DOHH2 (cell line): ENCODE measurements at regions not wholly inside any gene's neighbourhood (a gene's known extent, or its start where the extent isn't known, plus 50 kb on each side); places are given as distances from the start of the nearest gene placed in this dataset.

Source experiments
- H3F3A ChIP-seq: fragments of 200-600 bp; sonication (generic), shearing (Covaris generic); 2 replicates; pipeline ENCODE4 v1.6.0; 2016; ENCODE audit warnings: antibody characterized with exemption, mild to moderate bottlenecking; ENCODE audit not compliant: control insufficient read depth, insufficient read depth
- H3K27ac ChIP-seq: fragments of 200-600 bp; sonication (generic); 2 replicates; pipeline ENCODE4 v1.5.1; 2014; ENCODE audit warnings: low read depth, mild to moderate bottlenecking, low read length, moderate library complexity
- H3K27me3 ChIP-seq: fragments of 200-600 bp; sonication (generic); 2 replicates; pipeline ENCODE4 v1.6.1; 2014; ENCODE audit warnings: mild to moderate bottlenecking, low read length, mixed read lengths; ENCODE audit not compliant: control insufficient read depth
- H3K36me3 ChIP-seq: fragments of 200-600 bp; sonication (generic); 2 replicates; pipeline ENCODE4 v1.6.1; 2014; ENCODE audit warnings: mild to moderate bottlenecking, low read length, moderate library complexity, mixed read lengths; ENCODE audit not compliant: control insufficient read depth
- H3K4me1 ChIP-seq: fragments of 200-600 bp; sonication (generic); 2 replicates; pipeline ENCODE4 v1.6.1; 2014; ENCODE audit warnings: mild to moderate bottlenecking, low read length, mixed read lengths; ENCODE audit not compliant: control insufficient read depth
- H3K4me2 ChIP-seq: fragments of 200-600 bp; sonication (generic); 2 replicates; pipeline ENCODE4 v1.6.0; 2014; ENCODE audit warnings: mild to moderate bottlenecking, low read length, moderate library complexity
- H3K4me3 ChIP-seq: fragments of 200-600 bp; sonication (generic); 2 replicates; pipeline ENCODE4 v1.5.1; 2014; ENCODE audit warnings: mild to moderate bottlenecking, low read length, mixed read lengths
- H3K79me2 ChIP-seq: fragments of 200-600 bp; sonication (generic); 2 replicates; pipeline ENCODE4 v1.6.1; 2014; ENCODE audit warnings: mild to moderate bottlenecking, low read length, mixed read lengths; ENCODE audit not compliant: control insufficient read depth
- H3K9me2 ChIP-seq: fragments of 200-600 bp; sonication (generic); replicated peaks from 2 replicates; pipeline ENCODE4 v1.6.1; 2014; ENCODE audit warnings: mild to moderate bottlenecking, low read length, mixed read lengths; ENCODE audit not compliant: control insufficient read depth
- H3K9me3 ChIP-seq: fragments of 200-600 bp; sonication (generic); 2 replicates; pipeline ENCODE4 v1.6.1; 2014; ENCODE audit warnings: antibody characterized with exemption, low read length, mixed read lengths; ENCODE audit not compliant: control insufficient read depth, insufficient read depth
- H4K20me1 ChIP-seq: fragments of 200-600 bp; sonication (generic); 2 replicates; pipeline ENCODE4 v1.6.0; 2014; ENCODE audit warnings: low read depth, mild to moderate bottlenecking, antibody characterized with exemption, low read length, moderate library complexity; ENCODE audit not compliant: control insufficient read depth, insufficient read depth
- CTCF ChIP-seq: fragments of 200-600 bp; sonication (generic); IDR thresholded peaks from one replicate; pipeline ENCODE4 v1.5.1; 2014; ENCODE audit warnings: antibody characterized with exemption, mild to moderate bottlenecking, low read depth, low read length; ENCODE audit not compliant: poor library complexity, severe bottlenecking
- EZH2phosphoT487 ChIP-seq: fragments of 200-600 bp; sonication (generic); IDR thresholded peaks from 2 replicates; pipeline ENCODE4 v1.6.1; 2017; ENCODE audit warnings: borderline replicate concordance, mild to moderate bottlenecking, antibody characterized with exemption, low read length, moderate library complexity, mixed read lengths

- H3K36me3 ChIP-seq: no peaks in the 10 kb centered on the region
- TF ChIP-seq EZH2phosphoT487: no peak
- no peak for TF ChIP-seq CTCF
- no peaks in the 10 kb centered on the region for H3K9me3 ChIP-seq
- no peaks in the 10 kb centered on the region for H3K4me1 ChIP-seq
- H4K20me1 ChIP-seq: no peaks in the 10 kb centered on the region
- no peak overlapping the region for H3K4me3 ChIP-seq
- H3F3A ChIP-seq: no peaks in the 10 kb centered on the region
- no peak overlapping the region for H3K4me2 ChIP-seq
- H3K27ac ChIP-seq: no peak overlapping the region
- no peaks in the 10 kb centered on the region for H3K79me2 ChIP-seq
- H3K9me2 ChIP-seq: no peaks in the 10 kb centered on the region
- no peaks in the 10 kb centered on the region for H3K27me3 ChIP-seq
Observed at GRCh38 chr4:181830404-181831035, 412.7 kb upstream of the TENM3 start.

- Histone ChIP-seq H3K9me3 (no peaks in the 10 kb centered on the region), H3K36me3 (no peaks in the 10 kb centered on the region), H3K4me1 (no peaks in the 10 kb centered on the region), H3K27me3 (no peaks in the 10 kb centered on the region), H3F3A (no peaks in the 10 kb centered on the region), H3K27ac (no peak overlapping the region), H3K4me3 (no peak overlapping the region), H3K4me2 (no peak overlapping the region), H4K20me1 (no peaks in the 10 kb centered on the region), H3K9me2 (no peaks in the 10 kb centered on the region), H3K79me2 (no peaks in the 10 kb centered on the region)
- no peak for TF ChIP-seq EZH2phosphoT487
- TF ChIP-seq CTCF: no peak
Observed at GRCh38 chr4:181834071-181834470, 409.1 kb upstream of the TENM3 start.

GRCh38 chr4:181835348-181835747 is 407.9 kb upstream of the TENM3 start:
- no peaks in the 10 kb centered on the region for H3K36me3 ChIP-seq
- H4K20me1 ChIP-seq: no peaks in the 10 kb centered on the region
- no peaks in the 10 kb centered on the region for H3F3A ChIP-seq
- no peaks in the 10 kb centered on the region for H3K9me3 ChIP-seq
- no peaks in the 10 kb centered on the region for H3K27me3 ChIP-seq
- H3K27ac ChIP-seq: no peak overlapping the region
- H3K4me3 ChIP-seq: no peak overlapping the region
- no peaks in the 10 kb centered on the region for H3K4me1 ChIP-seq
- H3K79me2 ChIP-seq: no peaks in the 10 kb centered on the region
- no peaks in the 10 kb centered on the region for H3K9me2 ChIP-seq
- no peak for TF ChIP-seq CTCF
- no peak for TF ChIP-seq EZH2phosphoT487
- no peak overlapping the region for H3K4me2 ChIP-seq
